WTC11 (cell line): ENCODE measurements at regions not wholly inside any gene's neighbourhood (a gene's known extent, or its start where the extent isn't known, plus 50 kb on each side); places are given as distances from the start of the nearest gene placed in this dataset.

ENCODE experiments used
- CTCF ChIP-seq: fragments of 200-600 bp; IDR thresholded peaks from 2 replicates; pipeline ENCODE4 v1.8.0; 2022; ENCODE audit warnings: antibody characterized with exemption
- ELF4 ChIP-seq: sonication (generic); formaldehyde crosslinking; IDR thresholded peaks from 2 replicates; pipeline ENCODE4 v1.8.1; 2022; ENCODE audit warnings: low read depth, mild to moderate bottlenecking, moderate library complexity, missing genetic modification reagents
- NFYB ChIP-seq: sonication (generic); formaldehyde crosslinking; conservative IDR thresholded peaks from 2 replicates; pipeline ENCODE4 v1.8.0; 2022; ENCODE audit warnings: low read depth, missing genetic modification reagents
- ZNF512 ChIP-seq: sonication (generic); formaldehyde crosslinking; IDR thresholded peaks from 2 replicates; pipeline ENCODE4 v1.8.1; 2022; ENCODE audit warnings: missing genetic modification reagents, borderline replicate concordance
- TF ChIP-seq, protein P1 (sequence below): sonication (generic); formaldehyde crosslinking; IDR thresholded peaks from 2 replicates; pipeline ENCODE4 v1.8.0; 2022; ENCODE audit warnings: mild to moderate bottlenecking, missing genetic modification reagents

- TF ChIP-seq CTCF (no peak), NFYB (CRISPR knock-in tag) (no peak), ZNF512 (CRISPR knock-in tag) (no peak), ELF4 (CRISPR knock-in tag) (no peak)
- TF ChIP-seq, protein P1, sequence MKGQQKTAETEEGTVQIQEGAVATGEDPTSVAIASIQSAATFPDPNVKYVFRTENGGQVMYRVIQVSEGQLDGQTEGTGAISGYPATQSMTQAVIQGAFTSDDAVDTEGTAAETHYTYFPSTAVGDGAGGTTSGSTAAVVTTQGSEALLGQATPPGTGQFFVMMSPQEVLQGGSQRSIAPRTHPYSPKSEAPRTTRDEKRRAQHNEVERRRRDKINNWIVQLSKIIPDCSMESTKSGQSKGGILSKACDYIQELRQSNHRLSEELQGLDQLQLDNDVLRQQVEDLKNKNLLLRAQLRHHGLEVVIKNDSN (CRISPR knock-in tag): no peak
Measured at GRCh38 chr12:115388139-115388538, 704.2 kb upstream of the TBX3 start.
